GM18505 (cell line): ENCODE measurements at regions not wholly inside any gene's neighbourhood (a gene's known extent, or its start where the extent isn't known, plus 50 kb on each side); places are given as distances from the start of the nearest gene placed in this dataset.

Experiments
- ATAC-seq: cut with Tn5 transposase; IDR thresholded peaks from one replicate; pipeline ENCODE4 v1.9.1; 2021; ENCODE audit not compliant: unreplicated experiment
- POLR2A ChIP-seq: IDR thresholded peaks from 4 replicates; pipeline ENCODE4 v1.6.1; 2011; ENCODE audit warnings: borderline replicate concordance; ENCODE audit not compliant: insufficient read depth, insufficient read length; ENCODE audit errors: extremely low read depth

- no peak for TF ChIP-seq POLR2A
- ATAC-seq, result no peak
Measured at GRCh38 chr5:67248703-67249589, 52.3 kb upstream of the CD180 start.

GRCh38 chr5:67246546-67247268, 50.1 kb upstream of the CD180 start:
- TF ChIP-seq POLR2A, result no peak
- ATAC-seq, result no peak
